ENCODE measurements at regions not wholly inside any gene's neighbourhood (a gene's known extent, or its start where the extent isn't known, plus 50 kb on each side); places are given as distances from the start of the nearest gene placed in this dataset.

DNA sequence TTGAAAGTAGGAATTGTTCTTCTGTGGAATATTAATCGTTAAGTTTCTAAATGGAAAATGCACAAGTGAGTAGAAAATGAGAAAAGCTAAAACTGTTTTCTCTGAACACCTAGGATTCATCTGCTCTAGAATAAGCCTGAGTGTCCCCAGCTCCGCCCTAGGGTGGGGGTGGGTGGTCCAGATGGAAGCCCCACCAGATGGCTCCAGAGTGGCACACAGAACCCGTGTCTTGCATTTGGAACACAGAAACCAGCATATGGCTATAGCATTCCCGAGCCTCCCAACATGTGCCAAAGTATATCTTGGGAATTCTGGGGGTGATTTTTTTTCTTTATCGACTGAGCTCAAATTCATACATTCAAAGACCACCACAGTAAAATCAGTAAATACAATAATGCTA is 517.7 kb upstream of the PSMD7 start:
- TF ChIP-seq SP1 (IDR thresholded peaks at IDR 0.05) = no peak
- TF ChIP-seq, protein P1, sequence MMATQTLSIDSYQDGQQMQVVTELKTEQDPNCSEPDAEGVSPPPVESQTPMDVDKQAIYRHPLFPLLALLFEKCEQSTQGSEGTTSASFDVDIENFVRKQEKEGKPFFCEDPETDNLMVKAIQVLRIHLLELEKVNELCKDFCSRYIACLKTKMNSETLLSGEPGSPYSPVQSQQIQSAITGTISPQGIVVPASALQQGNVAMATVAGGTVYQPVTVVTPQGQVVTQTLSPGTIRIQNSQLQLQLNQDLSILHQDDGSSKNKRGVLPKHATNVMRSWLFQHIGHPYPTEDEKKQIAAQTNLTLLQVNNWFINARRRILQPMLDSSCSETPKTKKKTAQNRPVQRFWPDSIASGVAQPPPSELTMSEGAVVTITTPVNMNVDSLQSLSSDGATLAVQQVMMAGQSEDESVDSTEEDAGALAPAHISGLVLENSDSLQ (IDR thresholded peaks at IDR 0.05) = no peak
- TF ChIP-seq FOXK2 (IDR thresholded peaks at IDR 0.05) = no peak
- no peak for TF ChIP-seq SUZ12 (IDR thresholded peaks at IDR 0.05)
- TF ChIP-seq ARNT (IDR thresholded peaks at IDR 0.05) = no peak
- no peak for TF ChIP-seq FOXM1 (IDR thresholded peaks at IDR 0.05; ENCODE audit: borderline replicate concordance)
- TF ChIP-seq BHLHE40 (IDR thresholded peaks at IDR 0.05; ENCODE audit: borderline replicate concordance) = no peak
- no peak for TF ChIP-seq CTBP1 (IDR thresholded peaks at IDR 0.05; ENCODE audit: borderline replicate concordance)

Measured in HEK293T (cell line).